ENCODE measurements at regions not wholly inside any gene's neighbourhood (a gene's known extent, or its start where the extent isn't known, plus 50 kb on each side); places are given as distances from the start of the nearest gene placed in this dataset.

DNA sequence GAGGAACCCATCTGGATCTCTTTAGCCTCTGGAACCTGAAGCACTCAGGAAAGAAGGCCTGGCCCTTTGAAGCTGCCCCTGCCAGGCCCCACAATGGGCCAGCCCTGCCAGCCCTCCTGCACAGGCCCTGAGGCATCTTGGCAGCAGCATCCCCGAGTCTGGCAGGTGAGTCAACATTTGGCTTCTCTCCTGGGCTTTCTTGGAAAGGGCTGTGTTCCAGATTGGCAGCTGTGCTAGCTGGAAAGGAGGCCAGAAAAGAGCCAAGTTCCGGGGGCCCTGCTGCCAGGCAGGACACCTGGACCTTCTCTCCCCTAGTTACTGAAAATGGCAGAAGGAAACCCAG is 187.2 kb downstream of the SHQ1 start:
- TF ChIP-seq, protein P1, sequence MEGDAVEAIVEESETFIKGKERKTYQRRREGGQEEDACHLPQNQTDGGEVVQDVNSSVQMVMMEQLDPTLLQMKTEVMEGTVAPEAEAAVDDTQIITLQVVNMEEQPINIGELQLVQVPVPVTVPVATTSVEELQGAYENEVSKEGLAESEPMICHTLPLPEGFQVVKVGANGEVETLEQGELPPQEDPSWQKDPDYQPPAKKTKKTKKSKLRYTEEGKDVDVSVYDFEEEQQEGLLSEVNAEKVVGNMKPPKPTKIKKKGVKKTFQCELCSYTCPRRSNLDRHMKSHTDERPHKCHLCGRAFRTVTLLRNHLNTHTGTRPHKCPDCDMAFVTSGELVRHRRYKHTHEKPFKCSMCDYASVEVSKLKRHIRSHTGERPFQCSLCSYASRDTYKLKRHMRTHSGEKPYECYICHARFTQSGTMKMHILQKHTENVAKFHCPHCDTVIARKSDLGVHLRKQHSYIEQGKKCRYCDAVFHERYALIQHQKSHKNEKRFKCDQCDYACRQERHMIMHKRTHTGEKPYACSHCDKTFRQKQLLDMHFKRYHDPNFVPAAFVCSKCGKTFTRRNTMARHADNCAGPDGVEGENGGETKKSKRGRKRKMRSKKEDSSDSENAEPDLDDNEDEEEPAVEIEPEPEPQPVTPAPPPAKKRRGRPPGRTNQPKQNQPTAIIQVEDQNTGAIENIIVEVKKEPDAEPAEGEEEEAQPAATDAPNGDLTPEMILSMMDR (conservative IDR thresholded peaks at IDR 0.05; ENCODE audit: low read depth, low read length), result no peak
- TF ChIP-seq RFX5 (IDR thresholded peaks at IDR 0.05; ENCODE audit: low read depth, low read length) (no peak), RAD21 (IDR thresholded peaks at IDR 0.05; ENCODE audit: low read length) (no peak), POLR2A (IDR thresholded peaks at IDR 0.05; ENCODE audit: low read depth, low read length) (no peak), CEBPB (IDR thresholded peaks at IDR 0.05; ENCODE audit: low read depth, low read length) (no peak), CHD1 (IDR thresholded peaks at IDR 0.05; ENCODE audit: low read depth, low read length) (no peak), MAFK (IDR thresholded peaks at IDR 0.05; ENCODE audit: low read depth, low read length) (no peak), FOS (IDR thresholded peaks at IDR 0.05; ENCODE audit: low read depth, low read length) (no peak), SMC3 (IDR thresholded peaks at IDR 0.05; ENCODE audit: low read depth, low read length) (no peak), BHLHE40 (IDR thresholded peaks at IDR 0.05; ENCODE audit: low read depth, low read length) (no peak), MAZ (IDR thresholded peaks at IDR 0.05; ENCODE audit: borderline replicate concordance, low read depth, low read length) (no peak), RCOR1 (IDR thresholded peaks at IDR 0.05; ENCODE audit: insufficient replicate concordance, low read length) (no peak)
- TF ChIP-seq, protein P2, sequence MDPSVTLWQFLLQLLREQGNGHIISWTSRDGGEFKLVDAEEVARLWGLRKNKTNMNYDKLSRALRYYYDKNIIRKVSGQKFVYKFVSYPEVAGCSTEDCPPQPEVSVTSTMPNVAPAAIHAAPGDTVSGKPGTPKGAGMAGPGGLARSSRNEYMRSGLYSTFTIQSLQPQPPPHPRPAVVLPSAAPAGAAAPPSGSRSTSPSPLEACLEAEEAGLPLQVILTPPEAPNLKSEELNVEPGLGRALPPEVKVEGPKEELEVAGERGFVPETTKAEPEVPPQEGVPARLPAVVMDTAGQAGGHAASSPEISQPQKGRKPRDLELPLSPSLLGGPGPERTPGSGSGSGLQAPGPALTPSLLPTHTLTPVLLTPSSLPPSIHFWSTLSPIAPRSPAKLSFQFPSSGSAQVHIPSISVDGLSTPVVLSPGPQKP (IDR thresholded peaks at IDR 0.05; ENCODE audit: borderline replicate concordance, low read depth, low read length), result no peak

Data from IMR-90 (cell line).